ENCODE measurements at regions not wholly inside any gene's neighbourhood (a gene's known extent, or its start where the extent isn't known, plus 50 kb on each side); places are given as distances from the start of the nearest gene placed in this dataset.

DNA sequence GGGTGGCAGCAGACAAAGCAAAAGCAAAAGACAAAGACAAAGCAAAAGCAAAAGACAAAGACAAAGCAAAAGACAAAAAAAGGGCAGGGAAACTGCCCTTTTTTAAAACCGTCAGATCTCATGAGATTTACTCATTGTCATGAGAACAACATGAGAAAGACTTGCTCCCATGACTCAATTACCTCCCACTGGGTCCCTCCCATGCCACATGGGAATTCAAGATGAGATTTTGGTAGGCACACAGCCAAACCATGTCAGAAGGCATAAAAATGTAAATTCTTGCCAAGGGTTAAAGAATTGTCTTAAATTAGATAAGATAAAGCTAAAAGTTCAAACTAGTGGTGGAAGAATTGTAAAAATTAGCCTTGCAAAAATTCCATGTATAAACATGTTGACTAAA lies 419.7 kb downstream of the TRAM1L1 start:
- WGBS (ENCODE audit: insufficient coverage): 100% methylated on average over 1 of the region's 1 CpG
- Mint-ChIP-seq H3K36me3 (no peaks in the 10 kb centered on the region), H3K4me1 (no peaks in the 10 kb centered on the region), H3K27ac (no peak overlapping the region), H3K9me3 (peaks cover 0 to 6% (median 0%) of the 10 kb centered on the region in 7 donors), H3K4me3 (no peak overlapping the region), H3K27me3 (ENCODE audit: low read depth in 3 of 3) (no peaks in the 10 kb centered on the region)
- Histone ChIP-seq H3K27me3 (ENCODE audit: control insufficient read depth in 2 of 2, insufficient read depth in 2 of 2, low read length in 2 of 2) (no peaks in the 10 kb centered on the region), H3K4me2 (replicated peaks; ENCODE audit: extremely low read depth, low read length, poor library complexity, severe bottlenecking) (no peak overlapping the region), H3K9ac (ENCODE audit: insufficient read depth, low read length, poor library complexity, severe bottlenecking) (no peak overlapping the region), H3K4me3 (replicated peaks in 1 of 3; ENCODE audit: low read depth in 2 of 3, low read length in 3 of 3) (no peak overlapping the region), H2AFZ (ENCODE audit: insufficient read depth, low read depth, low read length, poor library complexity, severe bottlenecking) (no peak overlapping the region), H4K20me1 (ENCODE audit: insufficient read depth, low read length) (no peaks in the 10 kb centered on the region), H3K36me3 (replicated peaks in 1 of 2; ENCODE audit: control insufficient read depth in 1 of 2, insufficient read depth in 2 of 2, low read length in 2 of 2) (no peaks in the 10 kb centered on the region), H3K4me1 (ENCODE audit: control insufficient read depth in 1 of 2, insufficient read depth in 2 of 2, low read length in 2 of 2) (no peaks in the 10 kb centered on the region), H3K9me3 (replicated peaks in 1 of 2; ENCODE audit: control insufficient read depth in 1 of 2, insufficient read depth in 1 of 2, low read length in 2 of 2) (peaks cover 0 to 5% of the 10 kb centered on the region in 2 donors), H3K79me2 (ENCODE audit: insufficient read depth, low read length) (no peaks in the 10 kb centered on the region), H3K27ac (ENCODE audit: low read depth in 1 of 2, low read length in 2 of 2) (no peak overlapping the region)
- TF ChIP-seq, protein P1, sequence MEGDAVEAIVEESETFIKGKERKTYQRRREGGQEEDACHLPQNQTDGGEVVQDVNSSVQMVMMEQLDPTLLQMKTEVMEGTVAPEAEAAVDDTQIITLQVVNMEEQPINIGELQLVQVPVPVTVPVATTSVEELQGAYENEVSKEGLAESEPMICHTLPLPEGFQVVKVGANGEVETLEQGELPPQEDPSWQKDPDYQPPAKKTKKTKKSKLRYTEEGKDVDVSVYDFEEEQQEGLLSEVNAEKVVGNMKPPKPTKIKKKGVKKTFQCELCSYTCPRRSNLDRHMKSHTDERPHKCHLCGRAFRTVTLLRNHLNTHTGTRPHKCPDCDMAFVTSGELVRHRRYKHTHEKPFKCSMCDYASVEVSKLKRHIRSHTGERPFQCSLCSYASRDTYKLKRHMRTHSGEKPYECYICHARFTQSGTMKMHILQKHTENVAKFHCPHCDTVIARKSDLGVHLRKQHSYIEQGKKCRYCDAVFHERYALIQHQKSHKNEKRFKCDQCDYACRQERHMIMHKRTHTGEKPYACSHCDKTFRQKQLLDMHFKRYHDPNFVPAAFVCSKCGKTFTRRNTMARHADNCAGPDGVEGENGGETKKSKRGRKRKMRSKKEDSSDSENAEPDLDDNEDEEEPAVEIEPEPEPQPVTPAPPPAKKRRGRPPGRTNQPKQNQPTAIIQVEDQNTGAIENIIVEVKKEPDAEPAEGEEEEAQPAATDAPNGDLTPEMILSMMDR (IDR thresholded peaks at IDR 0.05): no peak
- intact Hi-C loops (cut with micrococcal nuclease): no loop called here
- DNase-seq: no peak

DNA sequence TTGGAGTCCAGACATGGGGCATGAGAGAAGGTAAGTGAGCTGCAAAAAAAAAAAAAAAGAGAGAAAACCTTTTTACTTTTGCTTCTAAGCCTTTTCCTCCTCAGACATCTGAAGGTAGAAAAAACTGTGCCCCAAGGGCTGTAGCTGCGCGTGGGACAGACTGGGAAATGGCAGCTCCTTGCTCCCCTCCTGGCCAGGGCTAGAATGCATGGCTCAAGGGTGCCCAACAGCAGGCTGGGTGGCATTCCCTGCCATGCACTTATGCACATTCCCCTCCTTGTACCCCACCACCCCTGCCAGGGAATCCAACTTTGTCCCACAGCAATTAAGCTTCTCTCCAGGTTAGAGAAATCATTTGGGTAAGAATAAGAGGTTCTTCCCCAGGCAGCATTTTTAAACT lies 421.2 kb downstream of the TRAM1L1 start:
- Histone ChIP-seq H3K27ac (ENCODE audit: low read depth in 1 of 2, low read length in 2 of 2) (no peak overlapping the region), H2AFZ (ENCODE audit: insufficient read depth, low read depth, low read length, poor library complexity, severe bottlenecking) (no peak overlapping the region), H3K4me1 (ENCODE audit: control insufficient read depth in 1 of 2, insufficient read depth in 2 of 2, low read length in 2 of 2) (no peaks in the 10 kb centered on the region), H3K36me3 (replicated peaks in 1 of 2; ENCODE audit: control insufficient read depth in 1 of 2, insufficient read depth in 2 of 2, low read length in 2 of 2) (no peaks in the 10 kb centered on the region), H3K27me3 (ENCODE audit: control insufficient read depth in 2 of 2, insufficient read depth in 2 of 2, low read length in 2 of 2) (no peaks in the 10 kb centered on the region), H3K9me3 (replicated peaks in 1 of 2; ENCODE audit: control insufficient read depth in 1 of 2, insufficient read depth in 1 of 2, low read length in 2 of 2) (peaks cover 0 to 5% of the 10 kb centered on the region in 2 donors), H3K4me2 (replicated peaks; ENCODE audit: extremely low read depth, low read length, poor library complexity, severe bottlenecking) (no peak overlapping the region), H3K4me3 (replicated peaks in 1 of 3; ENCODE audit: low read depth in 2 of 3, low read length in 3 of 3) (no peak overlapping the region), H3K9ac (ENCODE audit: insufficient read depth, low read length, poor library complexity, severe bottlenecking) (no peak overlapping the region), H3K79me2 (ENCODE audit: insufficient read depth, low read length) (no peaks in the 10 kb centered on the region), H4K20me1 (ENCODE audit: insufficient read depth, low read length) (no peaks in the 10 kb centered on the region)
- H3K27ac Mint-ChIP-seq: no peak overlapping the region
- H3K36me3 Mint-ChIP-seq: no peaks in the 10 kb centered on the region
- H3K4me3 Mint-ChIP-seq: no peak overlapping the region
- no peaks in the 10 kb centered on the region for H3K4me1 Mint-ChIP-seq
- peaks cover 0 to 8% (median 3%) of the 10 kb centered on the region in 7 donors for H3K9me3 Mint-ChIP-seq
- WGBS (ENCODE audit: insufficient coverage): 91% methylated on average over 2 of the region's 2 CpGs
- TF ChIP-seq, protein P1 (IDR thresholded peaks at IDR 0.05): no peak
- H3K27me3 Mint-ChIP-seq (ENCODE audit: low read depth in 3 of 3): no peaks in the 10 kb centered on the region
- no peak for DNase-seq
- intact Hi-C loops (cut with micrococcal nuclease): no loop called here

Measured in CD14-positive monocyte (primary cell).